Pancreas (tissue), 10 donors: ENCODE measurements at regions not wholly inside any gene's neighbourhood (a gene's known extent, or its start where the extent isn't known, plus 50 kb on each side); places are given as distances from the start of the nearest gene placed in this dataset.

Source experiments
- ATAC-seq, 4 donors: fragments of 200-7000 bp; cut with Tn5 transposase; one replicate each; pipeline versions ENCODE4 v1.8.0 to v1.9.1; 2020; ENCODE audit warnings: mild to moderate bottlenecking in 4 of 4, moderate library complexity in 4 of 4
- DNase-seq, 6 donors: peaks; one replicate each; pipeline ENCODE4 v3.0.0-alpha.2; 2020
- FAIRE-seq: peaks from 2 replicates; lab custom pipeline; 2012; peaks lifted over from hg19 to GRCh38; lab: Jason Lieb, UNC
- H3K27ac ChIP-seq, 4 donors: fragments of 200-600 bp; sonication (generic); 1 replicate in 3 of 4; 2 replicates in 1 of 4; pipeline versions ENCODE4 v1.5.0 to v1.8.0; 2020
- H3K27me3 ChIP-seq, 4 donors: fragments of 200-600 bp; one replicate each; pipeline ENCODE4 v1.8.0; 2021
- H3K36me3 ChIP-seq, 3 donors: fragments of 200-600 bp; sonication (generic) in 1 of 3; one replicate each; pipeline versions ENCODE4 v1.5.0 to v1.8.0; 2020 to 2021
- H3K4me1 ChIP-seq, 3 donors: fragments of 200-600 bp; one replicate each; pipeline ENCODE4 v1.8.0; 2021
- H3K4me3 ChIP-seq, 4 donors: fragments of 200-600 bp; sonication (generic) in 2 of 4; one replicate each; pipeline versions ENCODE4 v1.5.0 to v1.8.0; 2020 to 2021
- H3K9me3 ChIP-seq, 4 donors: fragments of 200-600 bp; one replicate each; pipeline ENCODE4 v1.8.0; 2021
- CTCF ChIP-seq, 4 donors: fragments of 200-600 bp; sonication (generic) in 3 of 4; IDR thresholded peaks; one replicate each; pipeline versions ENCODE4 v1.5.0 to v1.8.0; 2021; ENCODE audit warnings: antibody characterized with exemption in 4 of 4
- WGBS, 2 donors: extraction: QIAGEN DNeasy Blood & Tissue Kit; methylation state at CpG; one replicate each; pipeline ENCODE4 v1.1.7; 2013; 5-methylcytosine and 5-hydroxymethylcytosine counted together
- intact Hi-C, 3 donors: fragments of 100-400 bp; cut with DNase I; formaldehyde crosslinking; loops; one replicate each; pipeline versions ENCODE4 v1.11.1 to v1.14.2; 2022
- donor health status: healthy with polysubstance abuse.
- donor health status: DM: no; HTN: no; CAD: no; lungs with moderate emphysema.
- donor health status: DM: no; HTN: no; CAD: no.
- donor health status: control.
- donor health status: control.
- donor health status: Bipolar disorder and iron deficiency.
- donor health status: DM: yes; HTN: yes; CAD: no.
- donor health status: DM: no; HTN: no; CAD: no.
- donor health status: DM: no; HTN: no; CAD: no.
- donor health status: DM: yes; HTN: yes; CAD: no.

GRCh38 chr20:57990396-57990987 lies 238.0 kb downstream of the ANKRD60 start:
- no peak overlapping the region for H3K4me3 ChIP-seq
- no peaks in the 10 kb centered on the region for H3K27me3 ChIP-seq
- no peak overlapping the region for H3K27ac ChIP-seq
- H3K4me1 ChIP-seq = no peaks in the 10 kb centered on the region
- FAIRE-seq (no peak), DNase-seq (no peak), ATAC-seq (peak in 1 of 4 donors; percentile 37)
- 42 to 48% methylated on average over 8 of the region's 8 CpGs for WGBS, 2 donors
- no peaks in the 10 kb centered on the region for H3K9me3 ChIP-seq
- H3K36me3 ChIP-seq = no peaks in the 10 kb centered on the region
- intact Hi-C loops = no loop called here
- no peak for TF ChIP-seq CTCF (IDR thresholded peaks at IDR 0.05)

- Histone ChIP-seq H3K9me3 (no peaks in the 10 kb centered on the region), H3K27ac (no peak overlapping the region), H3K27me3 (no peaks in the 10 kb centered on the region), H3K4me1 (no peaks in the 10 kb centered on the region), H3K36me3 (no peaks in the 10 kb centered on the region), H3K4me3 (no peak overlapping the region)
- intact Hi-C loops = no loop called here
- DNase-seq (no peak), FAIRE-seq (no peak), ATAC-seq (no peak)
- no peak for TF ChIP-seq CTCF (IDR thresholded peaks at IDR 0.05)
- WGBS, 2 donors = 62 to 74% methylated on average over 9 of the region's 9 CpGs
Observed at GRCh38 chr20:57988828-57989227, 239.6 kb downstream of the ANKRD60 start.

- intact Hi-C loops = no loop called here
- FAIRE-seq (no peak), DNase-seq (no peak), ATAC-seq (no peak)
- Histone ChIP-seq H3K27me3 (no peaks in the 10 kb centered on the region), H3K36me3 (no peaks in the 10 kb centered on the region), H3K4me3 (no peak overlapping the region), H3K9me3 (no peaks in the 10 kb centered on the region), H3K27ac (no peak overlapping the region), H3K4me1 (no peaks in the 10 kb centered on the region)
- TF ChIP-seq CTCF (IDR thresholded peaks at IDR 0.05) = no peak
- WGBS, 2 donors = 64 to 67% methylated on average over 3 of the region's 3 CpGs
Observed at GRCh38 chr20:57988422-57988821, 240.0 kb downstream of the ANKRD60 start.

GRCh38 chr20:57987659-57988058 lies 240.8 kb downstream of the ANKRD60 start:
- ATAC-seq = no peak

More at GRCh38 chr20:57987659-57988058, 240.8 kb downstream of the ANKRD60 start:
- H3K27ac ChIP-seq = no peak overlapping the region
- H3K4me1 ChIP-seq = no peaks in the 10 kb centered on the region
- no peak for TF ChIP-seq CTCF (IDR thresholded peaks at IDR 0.05)
- DNase-seq = no peak
- H3K4me3 ChIP-seq = no peak overlapping the region
- WGBS, 2 donors = 56 to 72% methylated on average over 6 of the region's 6 CpGs
- intact Hi-C loops = no loop called here
- H3K9me3 ChIP-seq = no peaks in the 10 kb centered on the region
- no peaks in the 10 kb centered on the region for H3K27me3 ChIP-seq
- FAIRE-seq = no peak
- H3K36me3 ChIP-seq = no peaks in the 10 kb centered on the region
